T-cell (primary cell): ENCODE measurements at regions not wholly inside any gene's neighbourhood (a gene's known extent, or its start where the extent isn't known, plus 50 kb on each side); places are given as distances from the start of the nearest gene placed in this dataset.

Experiments used
- ATAC-seq, 4 experiments: fragments of 200-7000 bp in 3 of 4; fragments of 150-1000 bp in 1 of 4; cut with Tn5 transposase; replicated peaks in 1 of 4; 1 replicate in 3 of 4; 2 replicates in 1 of 4; pipeline ENCODE4 v1.10.0; 2021; ENCODE audit warnings: moderate library complexity in 3 of 4, mild to moderate bottlenecking in 2 of 4, moderate number of reproducible peaks in 1 of 4
- CTCF ChIA-PET, 2 donors: fragments of 300-600 bp; sonication (Branson Sonifier 250); formaldehyde crosslinking; loops; one replicate each; lab custom pipeline; 2022; ENCODE audit warnings: antibody characterized with exemption in 2 of 2; lab: Charles Lee
- POLR2A ChIA-PET, 2 donors: fragments of 300-600 bp; sonication (Branson Sonifier 250); formaldehyde crosslinking; loops; one replicate each; lab custom pipeline; 2022; ENCODE audit warnings: antibody characterized with exemption in 2 of 2; lab: Charles Lee
- DNase-seq, 35 experiments: peaks; one replicate each; pipeline versions ENCODE4 v3.0.0 to v3.0.0-alpha.2; 2013 to 2023
- H3K27ac ChIP-seq: one replicate; pipeline ENCODE4 v1.5.1; 2013; ENCODE audit warnings: low read length
- H3K27me3 ChIP-seq, 2 experiments: replicated peaks in 1 of 2; 1 replicate in 1 of 2; 2 replicates in 1 of 2; pipeline versions ENCODE4 v1.6.1 to v1.7.0; 2013; ENCODE audit warnings: low read length in 1 of 2, mixed read lengths in 1 of 2; ENCODE audit not compliant: control insufficient read depth in 2 of 2, insufficient read depth in 2 of 2; ENCODE audit errors: extremely low read depth in 1 of 2
- H3K36me3 ChIP-seq, 2 donors: 1 replicate in 1 of 2; 2 replicates in 1 of 2; pipeline versions ENCODE4 v1.6.1 to v1.7.0; 2013; ENCODE audit warnings: low read length in 1 of 2; ENCODE audit not compliant: control insufficient read depth in 2 of 2, insufficient read depth in 1 of 2; ENCODE audit errors: extremely low read depth in 1 of 2
- H3K4me1 ChIP-seq, 2 experiments: 1 replicate in 1 of 2; 2 replicates in 1 of 2; pipeline versions ENCODE4 v1.6.1 to v1.7.0; 2013; ENCODE audit warnings: low read length in 2 of 2, mixed read lengths in 1 of 2; ENCODE audit not compliant: insufficient read depth in 2 of 2, control insufficient read depth in 1 of 2; ENCODE audit errors: extremely low read depth in 1 of 2
- H3K4me3 ChIP-seq, 2 donors: 1 replicate in 1 of 2; 2 replicates in 1 of 2; pipeline versions ENCODE4 v1.5.1 to v1.7.0; 2013; ENCODE audit warnings: mild to moderate bottlenecking in 2 of 2, low read length in 1 of 2, moderate library complexity in 1 of 2; ENCODE audit not compliant: control insufficient read depth in 1 of 2; ENCODE audit errors: extremely low read depth in 1 of 2
- H3K9me3 ChIP-seq: 2 replicates; pipeline ENCODE4 v1.7.0; 2013
- H3K27ac Mint-ChIP-seq, 2 donors: one replicate each; pipeline ENCODE4 v1.8.0; 2020 to 2021; ENCODE audit warnings: mild to moderate bottlenecking in 2 of 2, mixed read lengths in 2 of 2
- H3K27me3 Mint-ChIP-seq, 2 donors: one replicate each; pipeline ENCODE4 v1.8.0; 2021 to 2022; ENCODE audit warnings: mixed read lengths in 2 of 2
- H3K36me3 Mint-ChIP-seq: one replicate; pipeline ENCODE4 v1.8.0; 2021; ENCODE audit warnings: mixed read lengths
- H3K4me1 Mint-ChIP-seq, 3 donors: one replicate each; pipeline ENCODE4 v1.8.0; 2020 to 2022; ENCODE audit warnings: mixed read lengths in 3 of 3, mild to moderate bottlenecking in 1 of 3
- H3K4me3 Mint-ChIP-seq, 3 donors: one replicate each; pipeline ENCODE4 v1.8.0; 2020 to 2022; ENCODE audit warnings: mild to moderate bottlenecking in 3 of 3, mixed read lengths in 3 of 3, moderate library complexity in 3 of 3
- H3K9me3 Mint-ChIP-seq, 3 donors: one replicate each; pipeline ENCODE4 v1.8.0; 2020 to 2022; ENCODE audit warnings: mixed read lengths in 3 of 3
- WGBS: methylation state at CpG from one replicate; pipeline ENCODE4 v1.1.5; 2013; ENCODE audit warnings: missing lambda C conversion rate; ENCODE audit not compliant: insufficient coverage; 5-methylcytosine and 5-hydroxymethylcytosine counted together

- Mint-ChIP-seq H3K27ac (no peak overlapping the region), H3K4me3 (no peak overlapping the region), H3K4me1 (no peaks in the 10 kb centered on the region), H3K36me3 (no peaks in the 10 kb centered on the region), H3K9me3 (peaks cover 0 to 9% (median 0%) of the 10 kb centered on the region in 3 donors), H3K27me3 (peaks cover 12 to 35% of the 10 kb centered on the region in 2 donors)
- Histone ChIP-seq H3K27me3 (peaks cover 2 to 19% of the 10 kb centered on the region in 2 experiments), H3K4me1 (no peaks in the 10 kb centered on the region), H3K4me3 (no peak overlapping the region), H3K9me3 (no peaks in the 10 kb centered on the region), H3K27ac (no peak overlapping the region), H3K36me3 (no peaks in the 10 kb centered on the region)
- no peak for DNase-seq
- 47% methylated on average over 2 of the region's 3 CpGs for WGBS
- ChIA-PET CTCF (no interaction called here), POLR2A (no interaction called here)
- ATAC-seq = no peak
Measured at GRCh38 chr17:36837939-36838272, 99.4 kb upstream of the LHX1 start.

GRCh38 chr17:36839256-36839655 is 98.0 kb upstream of the LHX1 start:
- Mint-ChIP-seq H3K9me3 (peaks cover 0 to 9% (median 0%) of the 10 kb centered on the region in 3 donors), H3K27me3 (peaks cover 18 to 43% of the 10 kb centered on the region in 2 donors), H3K36me3 (no peaks in the 10 kb centered on the region), H3K4me3 (no peak overlapping the region), H3K4me1 (no peaks in the 10 kb centered on the region), H3K27ac (no peak overlapping the region)
- DNase-seq = no peak
- peaks cover 2 to 24% of the 10 kb centered on the region in 2 experiments for H3K27me3 ChIP-seq
- ChIA-PET POLR2A (no interaction called here), CTCF (no interaction called here)
- no peak for ATAC-seq
- no peaks in the 10 kb centered on the region for H3K36me3 ChIP-seq
- no peaks in the 10 kb centered on the region for H3K9me3 ChIP-seq
- no CpG with 5 or more reads among the region's 5 CpGs for WGBS
- no peak overlapping the region for H3K4me3 ChIP-seq
- H3K4me1 ChIP-seq = no peaks in the 10 kb centered on the region
- no peak overlapping the region for H3K27ac ChIP-seq

- WGBS = no CpG with 5 or more reads among the region's 1 CpG
- peaks cover 0 to 9% (median 0%) of the 10 kb centered on the region in 3 donors for H3K9me3 Mint-ChIP-seq
- H3K27ac Mint-ChIP-seq = no peak overlapping the region
Measured at GRCh38 chr17:36840796-36841195, 96.5 kb upstream of the LHX1 start.

GRCh38 chr17:36842231-36842819 is 95.0 kb upstream of the LHX1 start:
- Histone ChIP-seq H3K36me3 (no peaks in the 10 kb centered on the region), H3K4me3 (no peak overlapping the region), H3K9me3 (no peaks in the 10 kb centered on the region), H3K4me1 (no peaks in the 10 kb centered on the region), H3K27me3 (peaks cover 0 to 41% of the 10 kb centered on the region in 2 experiments), H3K27ac (no peak overlapping the region)
- WGBS = 56% methylated on average over 2 of the region's 6 CpGs
- Mint-ChIP-seq H3K36me3 (no peaks in the 10 kb centered on the region), H3K4me3 (no peak overlapping the region), H3K4me1 (no peaks in the 10 kb centered on the region), H3K9me3 (peaks cover 0 to 9% (median 0%) of the 10 kb centered on the region in 3 donors), H3K27me3 (peaks cover 32 to 56% of the 10 kb centered on the region in 2 donors), H3K27ac (no peak overlapping the region)
- ChIA-PET CTCF (no interaction called here), POLR2A (no interaction called here)
- DNase-seq (no peak), ATAC-seq (no peak)

More at GRCh38 chr17:36840796-36841195, 96.5 kb upstream of the LHX1 start:
- H3K36me3 ChIP-seq = no peaks in the 10 kb centered on the region
- Mint-ChIP-seq H3K36me3 (no peaks in the 10 kb centered on the region), H3K27me3 (peaks cover 27 to 54% of the 10 kb centered on the region in 2 donors), H3K4me1 (no peaks in the 10 kb centered on the region), H3K4me3 (no peak overlapping the region)
- ChIA-PET POLR2A (no interaction called here), CTCF (no interaction called here)
- DNase-seq = no peak
- ATAC-seq = no peak
- H3K4me1 ChIP-seq = no peaks in the 10 kb centered on the region
- H3K27ac ChIP-seq = no peak overlapping the region
- no peak overlapping the region for H3K4me3 ChIP-seq
- H3K27me3 ChIP-seq = peaks cover 2 to 33% of the 10 kb centered on the region in 2 experiments
- no peaks in the 10 kb centered on the region for H3K9me3 ChIP-seq

GRCh38 chr17:36842963-36843558 is 94.2 kb upstream of the LHX1 start:
- H3K27me3 Mint-ChIP-seq = peaks cover 30 to 52% of the 10 kb centered on the region in 2 donors
- CTCF ChIA-PET = no interaction called here
- H3K9me3 Mint-ChIP-seq = peaks cover 0 to 9% (median 0%) of the 10 kb centered on the region in 3 donors
- Histone ChIP-seq H3K4me1 (no peaks in the 10 kb centered on the region), H3K9me3 (no peaks in the 10 kb centered on the region), H3K4me3 (no peak overlapping the region), H3K27me3 (peaks cover 0 to 43% of the 10 kb centered on the region in 2 experiments), H3K36me3 (no peaks in the 10 kb centered on the region), H3K27ac (no peak overlapping the region)
- ATAC-seq (no peak), DNase-seq (no peak)
- WGBS = 42% methylated on average over 2 of the region's 12 CpGs
- H3K4me3 Mint-ChIP-seq = no peak overlapping the region
- H3K4me1 Mint-ChIP-seq = no peaks in the 10 kb centered on the region
- POLR2A ChIA-PET = no interaction called here
- H3K36me3 Mint-ChIP-seq = no peaks in the 10 kb centered on the region
- H3K27ac Mint-ChIP-seq = no peak overlapping the region

- no peak overlapping the region for H3K4me3 ChIP-seq
- peaks cover 0 to 44% of the 10 kb centered on the region in 2 experiments for H3K27me3 ChIP-seq
- no peak for DNase-seq
- Mint-ChIP-seq H3K27ac (no peak overlapping the region), H3K27me3 (peaks cover 32 to 50% of the 10 kb centered on the region in 2 donors), H3K4me3 (no peak overlapping the region), H3K36me3 (no peaks in the 10 kb centered on the region), H3K9me3 (peaks cover 0 to 9% (median 0%) of the 10 kb centered on the region in 3 donors), H3K4me1 (no peaks in the 10 kb centered on the region)
- no CpG with 5 or more reads among the region's 2 CpGs for WGBS
- ChIA-PET POLR2A (no interaction called here), CTCF (no interaction called here)
- ATAC-seq = no peak
- no peaks in the 10 kb centered on the region for H3K36me3 ChIP-seq
- no peak overlapping the region for H3K27ac ChIP-seq
- H3K9me3 ChIP-seq = no peaks in the 10 kb centered on the region
- no peaks in the 10 kb centered on the region for H3K4me1 ChIP-seq
Measured at GRCh38 chr17:36844013-36844412, 93.3 kb upstream of the LHX1 start.
